ENCODE measurements at regions not wholly inside any gene's neighbourhood (a gene's known extent, or its start where the extent isn't known, plus 50 kb on each side); places are given as distances from the start of the nearest gene placed in this dataset.
"Not testable (repeated sequence)": the region's sequence is repeated elsewhere in the genome, so short reads cannot be mapped to it uniquely, and the experiment has no call there.

DNA sequence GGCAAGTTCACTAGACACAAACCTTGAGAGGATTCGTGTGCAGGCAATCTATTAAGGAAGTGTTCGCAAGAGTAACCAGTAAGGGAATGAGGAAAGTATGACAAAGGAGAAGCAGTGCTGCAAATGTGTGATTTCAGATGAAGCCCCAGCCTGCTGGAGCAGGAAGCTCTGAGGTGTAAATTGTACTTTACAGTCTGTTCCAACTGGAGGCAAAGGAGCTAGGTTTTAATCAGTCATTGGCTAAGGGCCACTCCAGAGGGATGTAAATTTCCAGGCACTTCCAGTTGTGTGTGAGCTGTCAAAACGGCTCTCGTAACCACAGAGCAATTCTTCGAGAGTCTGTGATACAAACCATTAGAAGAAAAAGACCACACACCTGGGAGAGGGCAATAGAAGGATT, 359.5 kb upstream of the FAM98A start:
- FAIRE-seq (no peak), DNase-seq (ENCODE audit: insufficient read length, low spot score) (no peak)

DNA sequence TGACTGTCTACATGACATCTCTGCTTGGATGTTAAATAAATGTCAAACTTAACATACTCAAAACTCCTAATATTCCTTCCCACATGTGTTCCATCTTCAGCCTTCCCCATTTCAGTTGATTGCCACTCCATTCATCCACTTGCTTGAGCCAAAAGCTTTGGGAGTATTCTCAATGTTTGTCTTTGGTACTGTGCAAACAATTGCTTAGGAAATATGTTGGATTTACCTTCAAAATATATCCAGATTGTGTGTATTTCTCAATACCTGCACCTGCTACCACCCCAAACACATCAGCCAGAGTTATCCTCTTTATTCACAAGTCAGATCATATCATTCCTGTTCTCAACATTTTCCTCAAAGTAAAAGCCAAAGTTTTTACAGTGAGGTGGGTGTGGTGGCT, 350.3 kb upstream of the FAM98A start:
- FAIRE-seq = no peak
- no peak for DNase-seq (ENCODE audit: insufficient read length, low spot score)

GRCh38 chr2:33946193-33946592, 347.1 kb upstream of the FAM98A start:
- DNase-seq (ENCODE audit: insufficient read length, low spot score) (no peak), FAIRE-seq (no peak)

DNA sequence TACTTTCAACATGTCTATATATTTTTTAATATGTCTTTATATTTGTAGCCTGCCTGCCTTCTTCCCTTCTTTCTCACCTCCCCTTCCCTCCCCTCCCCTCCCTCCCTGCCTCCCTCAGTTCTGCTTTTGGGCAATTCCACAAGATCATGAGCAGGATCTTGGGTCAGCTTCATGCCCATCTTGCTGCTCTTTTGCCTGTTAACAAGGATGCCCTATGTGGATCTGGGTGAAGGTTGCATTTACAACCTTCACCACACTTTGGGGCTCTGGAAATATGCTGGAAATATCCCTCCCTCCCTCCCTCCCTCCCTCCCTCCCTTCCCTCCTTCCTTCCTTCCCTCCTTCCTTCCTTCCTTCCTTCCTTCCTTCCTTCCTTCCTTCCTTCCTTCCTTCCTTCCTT, 334.1 kb upstream of the FAM98A start:
- DNase-seq (ENCODE audit: insufficient read length, low spot score) = no peak
- no peak for FAIRE-seq

DNA sequence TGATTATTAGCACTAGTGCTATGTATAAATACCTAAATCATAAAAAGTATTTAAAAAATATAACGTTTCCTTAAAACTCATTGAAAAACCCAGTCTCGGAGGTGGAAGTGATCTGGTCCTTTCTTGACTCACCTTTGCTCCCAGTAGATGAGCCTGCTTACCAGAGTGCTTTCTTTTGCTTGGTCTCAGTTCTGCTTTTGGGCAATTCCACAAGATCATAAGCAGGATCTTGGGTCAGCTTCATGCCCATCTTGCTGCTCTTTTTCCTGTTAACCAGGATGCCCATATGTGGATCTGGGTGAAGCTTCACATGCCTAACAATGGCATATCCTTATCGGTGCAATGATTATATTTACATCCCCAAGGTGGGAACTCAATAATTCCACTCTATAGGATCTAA, 332.1 kb upstream of the FAM98A start:
- DNase-seq (ENCODE audit: insufficient read length, low spot score) (no peak), FAIRE-seq (no peak)

DNA sequence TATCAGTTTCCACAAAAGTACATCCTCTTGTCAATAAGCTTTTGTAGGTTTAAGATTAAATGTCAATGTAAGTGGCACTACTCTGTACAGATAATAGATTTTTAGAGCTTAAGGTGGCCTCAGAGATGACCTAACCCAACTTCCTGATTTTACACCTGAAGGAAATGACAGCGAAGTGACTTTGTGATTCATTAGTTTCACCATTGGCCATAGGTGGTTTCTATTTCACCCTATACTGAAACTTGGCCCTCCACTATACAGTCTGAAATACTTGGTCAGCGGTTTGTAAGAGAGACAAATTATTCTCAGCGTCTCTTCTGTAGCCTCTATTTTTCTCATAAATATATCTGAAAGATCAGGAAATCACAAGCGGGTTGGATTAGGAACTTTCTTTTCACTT, 330.4 kb upstream of the FAM98A start:
- FAIRE-seq = peak; percentile 39
- peak; percentile 4 for DNase-seq (ENCODE audit: insufficient read length, low spot score)

DNA sequence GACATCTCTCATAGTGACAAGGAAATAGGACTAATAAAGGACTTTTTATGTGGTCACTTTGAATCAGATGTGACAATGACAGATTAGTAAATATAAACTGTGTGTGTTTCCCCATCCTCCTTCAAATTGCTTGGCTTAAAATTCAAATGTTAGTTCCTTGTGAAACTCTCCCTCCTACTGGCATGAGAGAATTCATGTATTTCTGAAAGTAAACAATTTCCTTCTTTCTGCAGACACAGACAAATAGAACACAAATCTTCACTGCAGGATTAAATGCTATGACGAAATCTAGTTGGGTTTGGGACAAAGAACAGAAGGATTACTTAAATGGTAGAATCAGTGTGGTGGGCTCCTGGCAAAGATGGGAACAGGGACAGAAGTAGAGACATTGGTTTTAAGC, 328.7 kb upstream of the FAM98A start:
- FAIRE-seq = no peak
- no peak for DNase-seq (ENCODE audit: insufficient read length, low spot score)

- FAIRE-seq (no peak), DNase-seq (ENCODE audit: insufficient read length, low spot score) (no peak)
Measured at GRCh38 chr2:33925311-33925710, 326.2 kb upstream of the FAM98A start.

DNA sequence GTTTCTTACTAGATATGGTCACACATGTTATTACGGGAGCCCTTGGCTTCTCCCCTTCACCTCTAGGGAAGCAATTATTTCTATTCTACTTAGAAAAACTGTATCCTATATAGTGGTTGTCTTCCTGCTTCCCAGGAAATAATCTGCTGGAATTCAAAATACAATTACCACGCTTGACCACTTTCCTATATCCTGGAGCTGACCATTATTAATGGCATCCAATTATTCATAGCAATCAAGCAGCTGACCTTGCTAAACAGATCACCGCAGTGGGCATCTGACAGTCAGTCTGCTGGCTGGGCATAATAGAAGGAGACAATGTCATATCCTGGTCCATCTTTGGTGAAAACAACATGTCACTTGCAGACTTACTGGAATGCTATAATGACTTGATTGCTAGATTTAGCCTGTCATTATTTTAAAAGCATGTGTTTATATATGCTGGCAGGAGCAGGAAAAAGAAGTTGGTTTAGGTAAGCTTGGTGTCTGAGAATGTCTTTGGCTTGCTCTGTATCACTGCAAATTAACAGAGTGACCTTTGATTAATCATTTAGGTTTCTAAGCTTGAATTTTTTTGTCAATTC, 325.6 kb upstream of the FAM98A start:
- FAIRE-seq (no peak), DNase-seq (ENCODE audit: insufficient read length, low spot score) (no peak)

- DNase-seq (ENCODE audit: insufficient read length, low spot score) = no peak
Measured at GRCh38 chr2:33917252-33917651, 318.2 kb upstream of the FAM98A start.

DNA sequence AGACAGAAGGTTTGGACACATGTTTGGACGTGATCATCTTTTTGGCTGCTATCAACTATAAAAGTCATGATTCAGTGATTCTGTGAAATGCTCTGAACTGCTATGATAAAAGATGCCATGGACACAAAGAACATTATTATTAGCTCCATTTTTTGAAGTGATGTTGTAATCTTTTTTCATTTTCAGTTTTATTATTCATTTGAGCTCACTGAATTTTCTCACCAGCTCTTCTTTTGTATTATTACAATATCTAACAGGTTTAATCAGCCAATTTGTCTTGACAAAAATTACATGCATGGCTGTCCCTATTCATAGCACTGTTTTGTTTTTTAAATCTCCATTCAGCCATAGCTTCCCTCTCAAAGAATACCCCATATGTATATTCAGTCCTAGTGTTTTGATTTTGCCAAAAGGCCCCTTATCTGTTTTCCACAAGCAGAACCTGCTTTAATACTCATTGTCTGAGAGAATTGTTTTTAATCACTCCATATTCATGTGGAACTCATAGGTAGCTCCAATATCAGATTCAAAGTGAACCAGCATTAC, 314.0 kb upstream of the FAM98A start:
- no peak for DNase-seq (ENCODE audit: insufficient read length, low spot score)
- no peak for FAIRE-seq

More at GRCh38 chr2:33917252-33917651, 318.2 kb upstream of the FAM98A start:
- FAIRE-seq = no peak

DNA sequence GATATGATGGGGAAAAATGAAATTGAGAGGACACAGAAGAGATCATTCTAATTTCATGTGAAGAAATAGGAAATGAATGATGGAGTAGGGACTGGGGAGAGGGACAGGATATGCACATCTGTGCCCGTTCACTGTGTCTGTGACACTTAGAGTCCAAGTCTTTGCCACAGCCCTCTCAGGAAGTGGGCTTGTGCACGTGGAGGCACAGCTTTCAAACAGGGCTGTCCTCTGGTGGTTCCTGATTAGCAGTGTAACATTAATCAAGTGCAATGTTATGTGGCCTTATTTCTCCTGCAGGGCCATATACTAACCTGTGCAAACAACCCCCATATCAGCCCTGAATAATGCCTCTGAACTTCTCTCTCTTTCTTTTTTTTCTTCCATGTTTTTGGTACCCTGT, 312.2 kb upstream of the FAM98A start:
- DNase-seq (ENCODE audit: insufficient read length, low spot score) (no peak), FAIRE-seq (no peak)

GRCh38 chr2:33909945-33910695, 311.0 kb upstream of the FAM98A start:
- DNase-seq (ENCODE audit: insufficient read length, low spot score) (no peak), FAIRE-seq (no peak)

- FAIRE-seq = no peak
- no peak for DNase-seq (ENCODE audit: insufficient read length, low spot score)
Measured at GRCh38 chr2:33907866-33908265, 308.8 kb upstream of the FAM98A start.

GRCh38 chr2:33906129-33906528, 307.0 kb upstream of the FAM98A start:
- not testable (repeated sequence) for DNase-seq (ENCODE audit: insufficient read length, low spot score); FAIRE-seq

DNA sequence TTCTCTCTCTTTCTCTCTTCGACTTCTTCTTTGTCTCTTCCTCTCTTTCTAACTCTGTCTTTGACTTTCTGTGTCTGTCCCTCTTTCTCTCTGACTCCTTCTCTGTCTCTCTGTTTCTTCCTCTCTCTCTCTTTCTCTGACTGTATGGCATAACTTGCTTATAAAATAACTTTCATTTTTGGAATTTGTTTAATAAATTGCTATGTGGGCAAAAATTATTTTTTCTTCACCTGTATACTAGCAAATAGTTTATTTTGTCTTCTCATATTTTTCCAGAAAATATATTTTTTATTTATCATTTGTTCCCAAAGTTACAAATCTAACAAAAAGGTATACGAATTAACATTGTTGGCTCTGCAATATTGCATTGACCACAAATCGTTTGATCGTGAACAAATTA, 305.7 kb upstream of the FAM98A start:
- FAIRE-seq (no peak), DNase-seq (ENCODE audit: insufficient read length, low spot score) (no peak)

- DNase-seq (ENCODE audit: insufficient read length, low spot score) = no peak
- no peak for FAIRE-seq
Measured at GRCh38 chr2:33903701-33904100, 304.6 kb upstream of the FAM98A start.

DNA sequence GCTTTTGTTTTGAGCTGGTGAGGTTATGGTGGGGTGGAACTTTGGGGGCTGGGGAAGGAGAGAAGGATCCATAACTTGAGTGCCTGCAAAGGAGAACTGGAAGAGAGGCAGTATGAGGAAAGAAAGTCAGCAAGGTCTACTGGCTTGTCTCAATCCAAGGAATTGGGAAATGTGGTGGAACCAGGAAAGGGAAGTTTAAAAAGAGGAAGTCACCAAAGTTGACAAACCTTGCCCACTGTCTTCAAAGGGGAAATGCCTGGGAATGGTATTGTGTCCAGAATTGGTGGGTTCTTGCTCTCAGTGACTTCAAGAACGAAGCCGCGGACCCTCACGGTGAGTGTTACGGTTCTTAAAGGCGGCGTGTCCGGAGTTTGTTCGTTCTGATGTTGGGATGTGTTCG, 304.1 kb upstream of the FAM98A start:
- DNase-seq (ENCODE audit: insufficient read length, low spot score) = no peak
- FAIRE-seq = no peak

DNA sequence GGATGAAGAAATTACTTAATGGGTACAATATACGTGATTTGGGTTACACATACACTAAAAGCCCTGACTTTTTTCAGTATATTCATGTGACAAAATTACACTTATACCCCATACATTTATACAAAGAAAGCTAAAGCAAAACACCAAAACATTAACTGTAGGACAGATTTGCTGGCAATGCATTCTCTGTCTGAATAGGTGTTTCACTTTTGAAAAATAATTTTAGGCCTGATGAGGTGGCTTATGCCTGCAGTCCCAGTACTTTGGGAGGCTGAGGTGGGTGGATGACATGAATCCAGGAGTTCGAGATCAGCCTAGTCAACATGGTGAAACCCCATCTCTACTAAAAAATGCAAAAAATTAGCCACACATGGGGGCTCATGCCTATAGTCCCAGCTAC, 301.5 kb upstream of the FAM98A start:
- no peak for DNase-seq (ENCODE audit: insufficient read length, low spot score)
- FAIRE-seq = no peak

- no peak for FAIRE-seq
- DNase-seq (ENCODE audit: insufficient read length, low spot score) = no peak
Measured at GRCh38 chr2:33897741-33898140, 298.6 kb upstream of the FAM98A start.

GRCh38 chr2:33893824-33894223, 294.7 kb upstream of the FAM98A start:
- no peak for FAIRE-seq
- no peak for DNase-seq (ENCODE audit: insufficient read length, low spot score)

DNA sequence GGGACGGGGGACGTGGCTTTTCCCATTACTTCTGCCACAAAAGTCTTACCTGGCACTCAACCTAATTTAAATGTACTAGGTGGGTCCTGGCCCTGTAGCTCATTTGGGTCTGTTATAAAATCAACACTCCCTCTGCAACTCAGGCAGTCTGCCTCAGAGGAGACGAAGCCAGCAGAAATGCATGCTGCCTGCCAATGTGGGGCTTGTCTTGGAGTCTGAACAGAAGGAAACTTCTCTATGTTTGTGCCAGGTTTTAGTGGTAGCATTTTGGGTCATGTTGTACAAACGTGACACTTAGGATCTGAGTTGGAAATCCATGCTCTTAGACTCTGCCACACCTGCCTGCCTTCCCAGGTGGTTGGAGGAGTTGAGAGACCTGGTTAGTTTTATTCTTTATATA, 292.5 kb upstream of the FAM98A start:
- DNase-seq (ENCODE audit: insufficient read length, low spot score) (no peak), FAIRE-seq (no peak)
